ENCODE measurements at regions not wholly inside any gene's neighbourhood (a gene's known extent, or its start where the extent isn't known, plus 50 kb on each side); places are given as distances from the start of the nearest gene placed in this dataset.

DNA sequence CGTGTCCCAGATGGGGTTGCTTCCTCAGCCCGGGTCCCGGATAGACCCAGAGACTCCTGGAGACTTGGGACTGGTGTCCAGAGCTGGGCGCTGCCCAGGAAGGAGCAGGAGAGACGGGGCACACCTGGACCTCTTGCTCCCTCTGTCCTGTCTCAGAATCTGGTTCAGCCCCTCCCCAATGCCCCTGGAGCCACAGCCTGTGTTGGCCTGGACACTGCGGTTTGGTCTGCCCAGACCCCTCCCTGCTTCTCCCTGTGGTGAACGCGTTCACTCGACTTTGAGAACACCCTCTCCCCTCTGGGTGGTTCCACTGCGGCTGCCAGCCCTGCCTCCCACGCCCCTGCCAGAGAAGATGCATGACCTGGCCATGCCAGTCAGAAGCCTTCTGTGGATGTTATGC lies 111.1 kb downstream of the HMX1 start:
- Histone ChIP-seq H3K9me3 (replicated peaks in 1 of 2; ENCODE audit: control insufficient read depth in 2 of 2, insufficient read depth in 1 of 2, low read depth in 1 of 2, low read length in 2 of 2) (peaks cover 0 to 1% of the 10 kb centered on the region in 2 donors), H2AFZ (ENCODE audit: low read length) (no peak overlapping the region), H3K79me1 (ENCODE audit: low read depth, low read length) (no peaks in the 10 kb centered on the region), H3K27ac (replicated peaks; ENCODE audit: low read length) (no peak overlapping the region), H3K4me2 (ENCODE audit: insufficient read depth, low read length, poor library complexity, severe bottlenecking) (no peak overlapping the region), H2BK120ac (ENCODE audit: low read depth, low read length) (no peak overlapping the region), H4K91ac (ENCODE audit: low read depth, low read length, poor library complexity) (no peak overlapping the region), H3K14ac (ENCODE audit: low read length) (no peak overlapping the region), H3K4me1 (ENCODE audit: control insufficient read depth in 2 of 2, insufficient read depth in 1 of 2, low read depth in 1 of 2, low read length in 2 of 2) (peaks cover 0 to 6% of the 10 kb centered on the region in 2 donors), H3K36me3 (replicated peaks in 1 of 2; ENCODE audit: control insufficient read depth in 2 of 2, insufficient read depth in 2 of 2, low read length in 2 of 2) (no peaks in the 10 kb centered on the region), H3K23ac (ENCODE audit: low read depth, low read length, poor library complexity) (no peak overlapping the region), H2BK12ac (ENCODE audit: low read length) (no peak overlapping the region), H3K18ac (ENCODE audit: low read length) (no peak overlapping the region), H2AK5ac (ENCODE audit: low read depth, low read length) (no peak overlapping the region), H2BK15ac (ENCODE audit: low read length) (no peak overlapping the region), H4K8ac (ENCODE audit: low read depth, low read length) (no peak overlapping the region), H3K4me3 (ENCODE audit: low read length in 2 of 2) (no peak overlapping the region), H2BK5ac (ENCODE audit: low read length) (no peak overlapping the region), H3K27me3 (ENCODE audit: control insufficient read depth in 3 of 3, insufficient read depth in 3 of 3, low read depth in 1 of 3, low read length in 3 of 3) (peaks cover 0 to 6% (median 0%) of the 10 kb centered on the region in 3 experiments), H3K4ac (ENCODE audit: low read length) (no peak overlapping the region), H3K9ac (ENCODE audit: low read depth, low read length, poor library complexity) (no peak overlapping the region)
- DNase-seq (ENCODE audit: low spot score): no peak
- WGBS, 2 donors (ENCODE audit: extremely low coverage in 2 of 2, insufficient read length in 2 of 2, insufficient replicate concordance in 1 of 2): no CpG with 5 or more reads among the region's 11 CpGs

DNA sequence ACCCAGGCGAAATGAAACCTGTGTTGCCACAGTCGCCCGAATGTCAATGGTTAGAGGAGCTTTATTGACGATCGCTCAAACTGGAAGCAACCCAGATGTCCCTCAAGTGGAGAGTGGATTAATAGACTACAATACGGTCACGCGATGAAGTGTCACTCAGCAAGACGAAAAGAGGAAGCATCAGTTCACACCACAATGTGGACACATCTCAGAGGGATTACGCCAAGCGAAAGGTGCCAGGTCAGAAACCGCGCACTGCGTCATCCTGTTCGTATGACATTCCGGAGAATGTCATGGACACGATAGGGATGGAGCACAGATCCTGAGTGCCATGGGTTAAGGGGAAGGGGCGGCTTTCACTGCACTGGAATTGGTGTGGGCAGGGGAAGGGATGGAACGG lies 111.7 kb downstream of the HMX1 start:
- Histone ChIP-seq H3K36me3 (replicated peaks in 1 of 2; ENCODE audit: control insufficient read depth in 2 of 2, insufficient read depth in 2 of 2, low read length in 2 of 2) (no peaks in the 10 kb centered on the region), H3K9ac (ENCODE audit: low read depth, low read length, poor library complexity) (no peak overlapping the region), H3K4me1 (ENCODE audit: control insufficient read depth in 2 of 2, insufficient read depth in 1 of 2, low read depth in 1 of 2, low read length in 2 of 2) (peaks cover 0 to 6% of the 10 kb centered on the region in 2 donors), H4K8ac (ENCODE audit: low read depth, low read length) (no peak overlapping the region), H2BK120ac (ENCODE audit: low read depth, low read length) (no peak overlapping the region), H3K27ac (replicated peaks; ENCODE audit: low read length) (no peak overlapping the region), H3K27me3 (ENCODE audit: control insufficient read depth in 3 of 3, insufficient read depth in 3 of 3, low read depth in 1 of 3, low read length in 3 of 3) (no peaks in the 10 kb centered on the region), H3K4me3 (ENCODE audit: low read length in 2 of 2) (no peak overlapping the region), H3K4me2 (ENCODE audit: insufficient read depth, low read length, poor library complexity, severe bottlenecking) (no peak overlapping the region), H2AK5ac (ENCODE audit: low read depth, low read length) (no peak overlapping the region), H3K79me1 (ENCODE audit: low read depth, low read length) (no peaks in the 10 kb centered on the region), H3K23ac (ENCODE audit: low read depth, low read length, poor library complexity) (no peak overlapping the region), H4K91ac (ENCODE audit: low read depth, low read length, poor library complexity) (no peak overlapping the region), H3K4ac (ENCODE audit: low read length) (no peak overlapping the region), H2BK15ac (ENCODE audit: low read length) (no peak overlapping the region), H3K9me3 (replicated peaks in 1 of 2; ENCODE audit: control insufficient read depth in 2 of 2, insufficient read depth in 1 of 2, low read depth in 1 of 2, low read length in 2 of 2) (peaks cover 0 to 1% of the 10 kb centered on the region in 2 donors), H3K14ac (ENCODE audit: low read length) (peak overlapping the region; percentile 44), H2BK12ac (ENCODE audit: low read length) (peak overlapping the region; percentile 66), H3K18ac (ENCODE audit: low read length) (no peak overlapping the region), H2BK5ac (ENCODE audit: low read length) (no peak overlapping the region), H2AFZ (ENCODE audit: low read length) (no peak overlapping the region)
- WGBS, 2 donors (ENCODE audit: extremely low coverage in 2 of 2, insufficient read length in 2 of 2, insufficient replicate concordance in 1 of 2): no CpG with 5 or more reads among the region's 19 CpGs
- DNase-seq (ENCODE audit: low spot score): no peak

DNA sequence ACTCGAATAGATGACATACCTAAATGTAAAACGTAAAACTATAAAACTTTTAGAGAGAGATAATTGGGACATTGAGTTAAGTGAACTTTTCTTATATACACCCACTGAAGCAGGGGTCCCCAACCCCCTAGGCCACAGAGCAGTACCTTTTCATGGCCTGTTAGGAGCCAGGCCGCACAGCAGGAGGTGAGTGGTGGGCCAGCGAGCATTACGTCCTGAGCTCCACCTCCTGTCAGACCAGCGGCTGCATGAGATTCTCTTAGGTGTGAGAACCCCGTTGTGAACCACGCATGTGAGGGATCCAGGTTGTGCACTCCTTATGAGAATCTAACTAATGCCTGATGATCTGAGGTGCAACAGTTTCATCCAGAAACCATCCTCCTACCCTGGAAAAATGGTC lies 114.8 kb downstream of the HMX1 start:
- H2BK12ac ChIP-seq (ENCODE audit: low read length): no peak overlapping the region
- no peak overlapping the region for H4K91ac ChIP-seq (ENCODE audit: low read depth, low read length, poor library complexity)
- H4K8ac ChIP-seq (ENCODE audit: low read depth, low read length): no peak overlapping the region
- peaks cover 0 to 1% of the 10 kb centered on the region in 2 donors for H3K9me3 ChIP-seq (replicated peaks in 1 of 2; ENCODE audit: control insufficient read depth in 2 of 2, insufficient read depth in 1 of 2, low read depth in 1 of 2, low read length in 2 of 2)
- no peaks in the 10 kb centered on the region for H3K27me3 ChIP-seq (ENCODE audit: control insufficient read depth in 3 of 3, insufficient read depth in 3 of 3, low read depth in 1 of 3, low read length in 3 of 3)
- no peaks in the 10 kb centered on the region for H3K79me1 ChIP-seq (ENCODE audit: low read depth, low read length)
- no peak overlapping the region for H3K27ac ChIP-seq (replicated peaks; ENCODE audit: low read length)
- DNase-seq (ENCODE audit: low spot score): no peak
- no peak overlapping the region for H2BK120ac ChIP-seq (ENCODE audit: low read depth, low read length)
- H3K36me3 ChIP-seq (replicated peaks in 1 of 2; ENCODE audit: control insufficient read depth in 2 of 2, insufficient read depth in 2 of 2, low read length in 2 of 2): no peaks in the 10 kb centered on the region
- no peak overlapping the region for H3K4me3 ChIP-seq (ENCODE audit: low read length in 2 of 2)
- no peak overlapping the region for H3K4ac ChIP-seq (ENCODE audit: low read length)
- H3K4me2 ChIP-seq (ENCODE audit: insufficient read depth, low read length, poor library complexity, severe bottlenecking): no peak overlapping the region
- no peak overlapping the region for H3K14ac ChIP-seq (ENCODE audit: low read length)
- no peak overlapping the region for H2BK15ac ChIP-seq (ENCODE audit: low read length)
- H2AK5ac ChIP-seq (ENCODE audit: low read depth, low read length): no peak overlapping the region
- no peak overlapping the region for H2AFZ ChIP-seq (ENCODE audit: low read length)
- H3K9ac ChIP-seq (ENCODE audit: low read depth, low read length, poor library complexity): no peak overlapping the region
- peaks cover 0 to 4% of the 10 kb centered on the region in 2 donors for H3K4me1 ChIP-seq (ENCODE audit: control insufficient read depth in 2 of 2, insufficient read depth in 1 of 2, low read depth in 1 of 2, low read length in 2 of 2)
- no CpG with 5 or more reads among the region's 8 CpGs for WGBS, 2 donors (ENCODE audit: extremely low coverage in 2 of 2, insufficient read length in 2 of 2, insufficient replicate concordance in 1 of 2)
- H3K18ac ChIP-seq (ENCODE audit: low read length): no peak overlapping the region
- H3K23ac ChIP-seq (ENCODE audit: low read depth, low read length, poor library complexity): no peak overlapping the region
- H2BK5ac ChIP-seq (ENCODE audit: low read length): no peak overlapping the region

DNA sequence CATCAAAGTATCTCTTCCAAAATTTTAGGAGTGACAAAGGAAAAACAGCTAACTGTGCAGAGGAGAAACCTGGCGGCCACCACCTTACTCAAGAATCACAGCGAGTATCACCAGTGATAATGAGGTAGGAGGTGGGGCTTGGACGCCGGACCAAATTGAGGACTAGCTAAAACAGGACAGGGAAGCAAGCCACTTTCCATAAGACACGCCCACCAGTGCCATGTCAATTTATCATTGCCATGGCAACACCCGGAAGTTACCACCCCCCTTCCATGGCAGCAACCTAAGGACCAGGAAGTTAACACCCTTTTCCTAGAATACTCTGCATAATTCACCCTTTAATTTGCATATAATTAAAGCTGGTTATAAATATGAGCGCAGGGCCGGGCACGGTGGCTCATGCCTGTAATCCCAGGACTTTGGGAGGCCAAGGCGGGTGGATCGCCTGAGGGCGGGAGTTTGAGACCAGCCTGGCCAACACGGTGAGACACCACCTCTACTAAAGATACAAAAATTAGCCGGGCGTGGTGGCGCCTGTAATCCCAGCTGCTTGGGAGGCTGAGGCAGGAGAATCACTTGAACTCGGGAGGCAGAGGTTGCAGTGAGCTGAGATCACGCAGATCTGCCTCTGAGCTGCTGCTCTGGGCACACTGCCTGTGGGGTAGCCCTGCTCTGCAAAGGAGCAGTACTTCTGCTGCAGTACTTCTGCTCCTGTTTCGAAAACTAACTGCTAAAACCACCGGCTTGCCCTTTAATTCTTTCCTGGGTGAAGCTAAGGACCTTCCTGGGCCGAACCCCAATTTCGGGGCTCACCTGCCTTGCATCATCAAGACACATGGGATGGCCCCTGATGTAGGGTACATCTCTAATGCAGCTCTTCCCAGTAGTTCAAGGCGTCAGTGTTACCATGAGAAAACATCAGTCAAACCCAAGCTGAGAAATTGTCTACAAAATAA lies 116.7 kb downstream of the HMX1 start:
- no CpG with 5 or more reads among the region's 23 CpGs for WGBS, 2 donors (ENCODE audit: extremely low coverage in 2 of 2, insufficient read length in 2 of 2, insufficient replicate concordance in 1 of 2)

More for the DNA sequence above, 116.7 kb downstream of the HMX1 start:
- no peak overlapping the region for H3K27ac ChIP-seq (replicated peaks; ENCODE audit: low read length)
- H3K23ac ChIP-seq (ENCODE audit: low read depth, low read length, poor library complexity): no peak overlapping the region
- H2BK15ac ChIP-seq (ENCODE audit: low read length): no peak overlapping the region
- no peak overlapping the region for H4K8ac ChIP-seq (ENCODE audit: low read depth, low read length)
- DNase-seq (ENCODE audit: low spot score): no peak
- H2BK5ac ChIP-seq (ENCODE audit: low read length): no peak overlapping the region
- H3K4me3 ChIP-seq (ENCODE audit: low read length in 2 of 2): no peak overlapping the region
- H2AFZ ChIP-seq (ENCODE audit: low read length): no peak overlapping the region
- no peaks in the 10 kb centered on the region for H3K9me3 ChIP-seq (replicated peaks in 1 of 2; ENCODE audit: control insufficient read depth in 2 of 2, insufficient read depth in 1 of 2, low read depth in 1 of 2, low read length in 2 of 2)
- no peak overlapping the region for H3K4me2 ChIP-seq (ENCODE audit: insufficient read depth, low read length, poor library complexity, severe bottlenecking)
- no peaks in the 10 kb centered on the region for H3K4me1 ChIP-seq (ENCODE audit: control insufficient read depth in 2 of 2, insufficient read depth in 1 of 2, low read depth in 1 of 2, low read length in 2 of 2)
- H2AK5ac ChIP-seq (ENCODE audit: low read depth, low read length): no peak overlapping the region
- H3K36me3 ChIP-seq (replicated peaks in 1 of 2; ENCODE audit: control insufficient read depth in 2 of 2, insufficient read depth in 2 of 2, low read length in 2 of 2): no peaks in the 10 kb centered on the region
- H2BK120ac ChIP-seq (ENCODE audit: low read depth, low read length): no peak overlapping the region
- H3K18ac ChIP-seq (ENCODE audit: low read length): no peak overlapping the region
- no peaks in the 10 kb centered on the region for H3K79me1 ChIP-seq (ENCODE audit: low read depth, low read length)
- no peak overlapping the region for H2BK12ac ChIP-seq (ENCODE audit: low read length)
- H3K4ac ChIP-seq (ENCODE audit: low read length): no peak overlapping the region
- no peak overlapping the region for H3K9ac ChIP-seq (ENCODE audit: low read depth, low read length, poor library complexity)
- no peaks in the 10 kb centered on the region for H3K27me3 ChIP-seq (ENCODE audit: control insufficient read depth in 3 of 3, insufficient read depth in 3 of 3, low read depth in 1 of 3, low read length in 3 of 3)
- H4K91ac ChIP-seq (ENCODE audit: low read depth, low read length, poor library complexity): no peak overlapping the region
- no peak overlapping the region for H3K14ac ChIP-seq (ENCODE audit: low read length)

Data from neuronal stem cell (in vitro differentiated cells).